ENCODE measurements at regions not wholly inside any gene's neighbourhood (a gene's known extent, or its start where the extent isn't known, plus 50 kb on each side); places are given as distances from the start of the nearest gene placed in this dataset.

GRCh38 chr13:111486801-111487200, 166.4 kb downstream of the TEX29 start:
- Histone ChIP-seq H3K27ac (ENCODE audit: low read depth in 1 of 2, low read length in 2 of 2) (no peak overlapping the region), H3K4me1 (ENCODE audit: control insufficient read depth in 1 of 2, insufficient read depth in 2 of 2, low read length in 2 of 2) (no peaks in the 10 kb centered on the region), H3K4me3 (replicated peaks in 1 of 3; ENCODE audit: low read depth in 2 of 3, low read length in 3 of 3) (no peak overlapping the region), H3K27me3 (ENCODE audit: control insufficient read depth in 2 of 2, insufficient read depth in 2 of 2, low read length in 2 of 2) (no peaks in the 10 kb centered on the region), H2AFZ (ENCODE audit: insufficient read depth, low read depth, low read length, poor library complexity, severe bottlenecking) (no peak overlapping the region), H4K20me1 (ENCODE audit: insufficient read depth, low read length) (no peaks in the 10 kb centered on the region), H3K9ac (ENCODE audit: insufficient read depth, low read length, poor library complexity, severe bottlenecking) (no peak overlapping the region), H3K9me3 (replicated peaks in 1 of 2; ENCODE audit: control insufficient read depth in 1 of 2, insufficient read depth in 1 of 2, low read length in 2 of 2) (peaks cover 20 to 33% of the 10 kb centered on the region in 2 donors), H3K79me2 (ENCODE audit: insufficient read depth, low read length) (no peaks in the 10 kb centered on the region), H3K36me3 (replicated peaks in 1 of 2; ENCODE audit: control insufficient read depth in 1 of 2, insufficient read depth in 2 of 2, low read length in 2 of 2) (no peaks in the 10 kb centered on the region), H3K4me2 (replicated peaks; ENCODE audit: extremely low read depth, low read length, poor library complexity, severe bottlenecking) (no peak overlapping the region)
- 93% methylated on average over 3 of the region's 6 CpGs for WGBS (ENCODE audit: insufficient coverage)
- intact Hi-C loops (cut with micrococcal nuclease), result no loop called here
- no peaks in the 10 kb centered on the region for H3K4me1 Mint-ChIP-seq
- H3K9me3 Mint-ChIP-seq, result peaks cover 12 to 36% (median 28%) of the 10 kb centered on the region in 7 donors
- H3K4me3 Mint-ChIP-seq, result no peak overlapping the region
- H3K27ac Mint-ChIP-seq, result no peak overlapping the region
- TF ChIP-seq CTCF (IDR thresholded peaks at IDR 0.05), result no peak
- no peak for DNase-seq
- no peaks in the 10 kb centered on the region for H3K36me3 Mint-ChIP-seq
- H3K27me3 Mint-ChIP-seq (ENCODE audit: low read depth in 3 of 3), result peaks cover 4 to 7% (median 6%) of the 10 kb centered on the region in 3 donors

GRCh38 chr13:111488486-111489132, 168.2 kb downstream of the TEX29 start:
- Histone ChIP-seq H3K9ac (ENCODE audit: insufficient read depth, low read length, poor library complexity, severe bottlenecking) (no peak overlapping the region), H3K36me3 (replicated peaks in 1 of 2; ENCODE audit: control insufficient read depth in 1 of 2, insufficient read depth in 2 of 2, low read length in 2 of 2) (no peaks in the 10 kb centered on the region), H3K4me3 (replicated peaks in 1 of 3; ENCODE audit: low read depth in 2 of 3, low read length in 3 of 3) (no peak overlapping the region), H3K27me3 (ENCODE audit: control insufficient read depth in 2 of 2, insufficient read depth in 2 of 2, low read length in 2 of 2) (no peaks in the 10 kb centered on the region), H4K20me1 (ENCODE audit: insufficient read depth, low read length) (no peaks in the 10 kb centered on the region), H3K4me2 (replicated peaks; ENCODE audit: extremely low read depth, low read length, poor library complexity, severe bottlenecking) (no peak overlapping the region), H3K79me2 (ENCODE audit: insufficient read depth, low read length) (no peaks in the 10 kb centered on the region), H3K4me1 (ENCODE audit: control insufficient read depth in 1 of 2, insufficient read depth in 2 of 2, low read length in 2 of 2) (no peaks in the 10 kb centered on the region), H3K27ac (ENCODE audit: low read depth in 1 of 2, low read length in 2 of 2) (no peak overlapping the region), H2AFZ (ENCODE audit: insufficient read depth, low read depth, low read length, poor library complexity, severe bottlenecking) (no peak overlapping the region), H3K9me3 (replicated peaks in 1 of 2; ENCODE audit: control insufficient read depth in 1 of 2, insufficient read depth in 1 of 2, low read length in 2 of 2) (peaks cover 20 to 33% of the 10 kb centered on the region in 2 donors)
- no peak for DNase-seq
- TF ChIP-seq CTCF (IDR thresholded peaks at IDR 0.05), result no peak
- Mint-ChIP-seq H3K27me3 (ENCODE audit: low read depth in 3 of 3) (peaks cover 4 to 6% (median 5%) of the 10 kb centered on the region in 3 donors), H3K9me3 (peaks cover 12 to 36% (median 26%) of the 10 kb centered on the region in 7 donors), H3K4me3 (no peak overlapping the region), H3K27ac (no peak overlapping the region), H3K4me1 (no peaks in the 10 kb centered on the region), H3K36me3 (no peaks in the 10 kb centered on the region)
- WGBS (ENCODE audit: insufficient coverage), result 70% methylated on average over 8 of the region's 13 CpGs
- intact Hi-C loops (cut with micrococcal nuclease), result no loop called here

Measured in CD14-positive monocyte (primary cell).